ENCODE measurements at regions not wholly inside any gene's neighbourhood (a gene's known extent, or its start where the extent isn't known, plus 50 kb on each side); places are given as distances from the start of the nearest gene placed in this dataset.

DNA sequence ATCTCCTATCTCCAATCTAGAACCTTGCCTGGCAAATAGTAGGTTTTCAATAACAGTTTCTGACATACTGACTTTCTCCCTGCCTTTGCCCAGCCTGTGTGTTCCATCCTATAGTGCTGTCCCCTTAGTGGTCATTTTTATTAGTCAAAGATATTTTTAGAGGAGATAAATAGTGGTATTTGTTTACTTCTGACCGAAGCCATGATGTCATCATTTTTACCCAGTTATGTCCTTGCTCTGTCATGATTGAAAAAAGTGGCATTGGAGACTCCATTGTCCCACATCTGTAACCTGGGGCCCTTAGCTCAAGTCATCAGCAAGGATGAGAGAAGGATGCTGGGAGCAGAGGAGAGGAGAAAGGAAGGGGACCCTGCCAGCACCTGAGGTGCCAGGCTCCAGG lies 80.6 kb upstream of the ATP2B2 start:
- TF ChIP-seq POLR2A (IDR thresholded peaks at IDR 0.05; ENCODE audit: low read depth, low read length), result no peak
- no peak for TF ChIP-seq POLR2AphosphoS5 (IDR thresholded peaks at IDR 0.05; ENCODE audit: low read depth, low read length)

All from GM12892 (cell line).